ENCODE measurements at regions not wholly inside any gene's neighbourhood (a gene's known extent, or its start where the extent isn't known, plus 50 kb on each side); places are given as distances from the start of the nearest gene placed in this dataset.

DNA sequence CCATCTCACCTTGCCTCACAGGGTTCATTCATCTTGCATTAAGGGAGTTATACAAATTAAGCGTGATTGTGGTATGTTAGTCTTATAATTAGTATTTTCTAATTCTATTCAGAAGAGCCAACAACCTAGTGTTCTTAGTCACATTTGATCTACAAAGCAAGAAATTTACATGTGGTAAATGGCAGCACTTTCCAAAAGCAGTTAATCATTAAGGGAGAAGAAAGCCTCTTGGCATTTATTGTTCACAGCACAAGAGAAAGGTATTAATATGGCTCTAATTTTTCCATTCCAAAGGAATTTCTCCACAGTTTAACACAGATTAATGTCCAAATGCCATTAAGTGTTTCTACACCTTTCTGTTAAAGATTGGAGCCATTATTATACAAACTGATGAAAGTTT, 1077.1 kb downstream of the ZPLD1 start:
- H4K20me1 ChIP-seq (ENCODE audit: control insufficient read depth, extremely low read depth, insufficient read depth, low read length) = no peaks in the 10 kb centered on the region
- no peaks in the 10 kb centered on the region for H3K27me3 ChIP-seq (ENCODE audit: control insufficient read depth, extremely low read depth, insufficient read depth, low read length)
- dilution Hi-C loops (cut with MboI; ENCODE audit: extremely low pct_ligation_motif_present, low sequenced_read_pairs) = no loop called here
- TF ChIP-seq EZH2 (IDR thresholded peaks at IDR 0.05; ENCODE audit: low read length) = no peak
- TF ChIP-seq, protein P1, sequence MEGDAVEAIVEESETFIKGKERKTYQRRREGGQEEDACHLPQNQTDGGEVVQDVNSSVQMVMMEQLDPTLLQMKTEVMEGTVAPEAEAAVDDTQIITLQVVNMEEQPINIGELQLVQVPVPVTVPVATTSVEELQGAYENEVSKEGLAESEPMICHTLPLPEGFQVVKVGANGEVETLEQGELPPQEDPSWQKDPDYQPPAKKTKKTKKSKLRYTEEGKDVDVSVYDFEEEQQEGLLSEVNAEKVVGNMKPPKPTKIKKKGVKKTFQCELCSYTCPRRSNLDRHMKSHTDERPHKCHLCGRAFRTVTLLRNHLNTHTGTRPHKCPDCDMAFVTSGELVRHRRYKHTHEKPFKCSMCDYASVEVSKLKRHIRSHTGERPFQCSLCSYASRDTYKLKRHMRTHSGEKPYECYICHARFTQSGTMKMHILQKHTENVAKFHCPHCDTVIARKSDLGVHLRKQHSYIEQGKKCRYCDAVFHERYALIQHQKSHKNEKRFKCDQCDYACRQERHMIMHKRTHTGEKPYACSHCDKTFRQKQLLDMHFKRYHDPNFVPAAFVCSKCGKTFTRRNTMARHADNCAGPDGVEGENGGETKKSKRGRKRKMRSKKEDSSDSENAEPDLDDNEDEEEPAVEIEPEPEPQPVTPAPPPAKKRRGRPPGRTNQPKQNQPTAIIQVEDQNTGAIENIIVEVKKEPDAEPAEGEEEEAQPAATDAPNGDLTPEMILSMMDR (optimal IDR thresholded peaks at IDR 0.05 in 1 of 3, IDR thresholded peaks at IDR 0.05 in 1 of 3, conservative IDR thresholded peaks at IDR 0.05 in 1 of 3; ENCODE audit: extremely low read depth in 1 of 3, insufficient read depth in 2 of 3, low read length in 3 of 3) = no peak
- no peak overlapping the region for H2AFZ ChIP-seq (ENCODE audit: control insufficient read depth, low read length)
- DNase-seq (ENCODE audit: low read depth, low spot score) (no peak), FAIRE-seq (no peak)
- no peak overlapping the region for H3K27ac ChIP-seq (ENCODE audit: control insufficient read depth, insufficient read depth, low read length)
- H3K9me1 ChIP-seq (ENCODE audit: control insufficient read depth, extremely low read depth, insufficient read depth, low read length) = no peaks in the 10 kb centered on the region
- H3K4me2 ChIP-seq (ENCODE audit: control insufficient read depth, extremely low read depth, insufficient read depth, low read depth, low read length) = no peak overlapping the region
- no peaks in the 10 kb centered on the region for H3K79me2 ChIP-seq (ENCODE audit: control insufficient read depth, insufficient read depth, low read length)
- H3K9ac ChIP-seq (ENCODE audit: control insufficient read depth, extremely low read depth, insufficient read depth, low read length) = no peak overlapping the region
- no peaks in the 10 kb centered on the region for H3K36me3 ChIP-seq (ENCODE audit: control insufficient read depth in 2 of 2, extremely low read depth in 1 of 2, insufficient read depth in 2 of 2, low read length in 2 of 2)
- H3K4me1 ChIP-seq (ENCODE audit: control insufficient read depth, extremely low read depth, insufficient read depth, low read length) = no peaks in the 10 kb centered on the region
- no peaks in the 10 kb centered on the region for H3K9me3 ChIP-seq (ENCODE audit: control insufficient read depth, low read depth, low read length)
- H3K4me3 ChIP-seq (ENCODE audit: control insufficient read depth in 2 of 3, extremely low read depth in 1 of 3, insufficient read depth in 2 of 3, low read depth in 1 of 3, low read length in 3 of 3) = no peak overlapping the region

GRCh38 chr3:103512595-103512994, 1077.8 kb downstream of the ZPLD1 start:
- Histone ChIP-seq H3K27me3 (ENCODE audit: control insufficient read depth, extremely low read depth, insufficient read depth, low read length) (no peaks in the 10 kb centered on the region), H3K4me3 (ENCODE audit: control insufficient read depth in 2 of 3, extremely low read depth in 1 of 3, insufficient read depth in 2 of 3, low read depth in 1 of 3, low read length in 3 of 3) (no peak overlapping the region), H3K9ac (ENCODE audit: control insufficient read depth, extremely low read depth, insufficient read depth, low read length) (no peak overlapping the region), H2AFZ (ENCODE audit: control insufficient read depth, low read length) (no peak overlapping the region), H3K9me1 (ENCODE audit: control insufficient read depth, extremely low read depth, insufficient read depth, low read length) (no peaks in the 10 kb centered on the region), H3K4me2 (ENCODE audit: control insufficient read depth, extremely low read depth, insufficient read depth, low read depth, low read length) (no peak overlapping the region), H3K4me1 (ENCODE audit: control insufficient read depth, extremely low read depth, insufficient read depth, low read length) (no peaks in the 10 kb centered on the region), H3K9me3 (ENCODE audit: control insufficient read depth, low read depth, low read length) (no peaks in the 10 kb centered on the region), H3K79me2 (ENCODE audit: control insufficient read depth, insufficient read depth, low read length) (no peaks in the 10 kb centered on the region), H4K20me1 (ENCODE audit: control insufficient read depth, extremely low read depth, insufficient read depth, low read length) (no peaks in the 10 kb centered on the region), H3K27ac (ENCODE audit: control insufficient read depth, insufficient read depth, low read length) (no peak overlapping the region), H3K36me3 (ENCODE audit: control insufficient read depth in 2 of 2, extremely low read depth in 1 of 2, insufficient read depth in 2 of 2, low read length in 2 of 2) (no peaks in the 10 kb centered on the region)
- DNase-seq (ENCODE audit: low read depth, low spot score) (no peak), FAIRE-seq (no peak)
- dilution Hi-C loops (cut with MboI; ENCODE audit: extremely low pct_ligation_motif_present, low sequenced_read_pairs) = no loop called here
- no peak for TF ChIP-seq EZH2 (IDR thresholded peaks at IDR 0.05; ENCODE audit: low read length)
- TF ChIP-seq, protein P1 (optimal IDR thresholded peaks at IDR 0.05 in 1 of 3, IDR thresholded peaks at IDR 0.05 in 1 of 3, conservative IDR thresholded peaks at IDR 0.05 in 1 of 3; ENCODE audit: extremely low read depth in 1 of 3, insufficient read depth in 2 of 3, low read length in 3 of 3) = no peak
